COLO668 (cell line): ENCODE measurements at regions not wholly inside any gene's neighbourhood (a gene's known extent, or its start where the extent isn't known, plus 50 kb on each side); places are given as distances from the start of the nearest gene placed in this dataset.

Experiments
- DNase-seq: peaks from one replicate; lab custom pipeline; 2025; ENCODE audit not compliant: unreplicated experiment; lab: John Stamatoyannopoulos, UW

GRCh38 chr15:47650564-47650963 lies 66.7 kb upstream of the SEMA6D start:
- DNase-seq: no peak

- no peak for DNase-seq
These were observed 65.0 kb upstream of the SEMA6D start for GRCh38 chr15:47652328-47652727.

GRCh38 chr15:47652844-47653243 lies 64.5 kb upstream of the SEMA6D start:
- DNase-seq: no peak

- DNase-seq: no peak
These were observed 55.6 kb upstream of the SEMA6D start for GRCh38 chr15:47661661-47662180.

- no peak for DNase-seq
These were observed 54.2 kb upstream of the SEMA6D start for GRCh38 chr15:47663101-47663500.
